Inflammatory macrophage treated with lipopolysaccharide for 4 hours (primary cell): ENCODE measurements at regions not wholly inside any gene's neighbourhood (a gene's known extent, or its start where the extent isn't known, plus 50 kb on each side); places are given as distances from the start of the nearest gene placed in this dataset.
"Not testable (repeated sequence)": the region's sequence is repeated elsewhere in the genome, so short reads cannot be mapped to it uniquely, and the experiment has no call there.

Source experiments
- DNase-seq: peaks from one replicate; pipeline ENCODE4 v3.0.0-alpha.2; 2020

GRCh38 chr9:22225856-22226255, 216.8 kb upstream of the CDKN2B start:
- not testable (repeated sequence) for DNase-seq

DNA sequence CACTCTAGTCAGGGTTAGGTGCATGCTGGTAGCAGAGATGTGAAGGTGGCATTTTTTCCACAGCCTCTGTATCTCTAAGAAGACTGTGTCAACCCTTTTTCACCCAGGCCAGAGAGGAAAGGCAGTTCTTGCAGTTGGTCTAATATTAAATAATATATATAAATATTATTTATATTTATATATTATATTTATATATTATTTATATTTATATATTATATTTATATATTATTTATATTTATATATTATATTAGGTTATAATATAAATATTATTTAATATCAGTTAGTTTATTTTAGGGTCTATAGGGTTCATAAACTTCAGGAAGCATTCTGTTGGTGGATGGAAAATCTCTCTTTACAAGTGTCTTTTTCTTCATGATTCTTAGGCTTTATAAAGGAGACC, 218.6 kb upstream of the DMRTA1 start:
- no peak for DNase-seq

GRCh38 chr9:22228542-22228941, 218.1 kb upstream of the DMRTA1 start:
- peak; percentile 17 for DNase-seq

- DNase-seq, result no peak
These were observed 217.6 kb upstream of the DMRTA1 start for GRCh38 chr9:22229069-22229468.

DNA sequence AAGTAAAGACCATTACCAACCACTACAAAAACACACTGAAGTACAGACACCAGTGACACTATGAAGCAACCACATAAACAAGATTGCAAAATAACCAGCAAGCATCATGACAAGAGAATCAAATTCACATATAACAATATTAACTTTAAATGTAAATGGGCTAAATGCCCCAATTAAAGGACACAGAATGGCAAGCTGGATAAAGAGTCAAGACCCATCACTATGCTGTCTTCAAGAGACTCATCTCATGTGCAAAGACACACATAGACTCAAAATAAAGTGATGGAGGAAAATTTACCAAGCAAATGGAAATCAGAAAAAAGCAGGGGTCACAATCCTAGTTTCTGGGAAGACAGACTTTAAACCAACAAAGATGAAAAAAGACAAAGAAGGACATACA, 215.3 kb upstream of the DMRTA1 start:
- DNase-seq, result not testable (repeated sequence)

GRCh38 chr9:22232971-22233370, 213.7 kb upstream of the DMRTA1 start:
- no peak for DNase-seq

- peak; percentile 51 for DNase-seq
These were observed 208.9 kb upstream of the DMRTA1 start for GRCh38 chr9:22237497-22238363.

- DNase-seq, result peak; percentile 45
These were observed 207.6 kb upstream of the DMRTA1 start for GRCh38 chr9:22238809-22239684.

- DNase-seq, result peak; percentile 71
These were observed 206.0 kb upstream of the DMRTA1 start for GRCh38 chr9:22240619-22241018.

DNA sequence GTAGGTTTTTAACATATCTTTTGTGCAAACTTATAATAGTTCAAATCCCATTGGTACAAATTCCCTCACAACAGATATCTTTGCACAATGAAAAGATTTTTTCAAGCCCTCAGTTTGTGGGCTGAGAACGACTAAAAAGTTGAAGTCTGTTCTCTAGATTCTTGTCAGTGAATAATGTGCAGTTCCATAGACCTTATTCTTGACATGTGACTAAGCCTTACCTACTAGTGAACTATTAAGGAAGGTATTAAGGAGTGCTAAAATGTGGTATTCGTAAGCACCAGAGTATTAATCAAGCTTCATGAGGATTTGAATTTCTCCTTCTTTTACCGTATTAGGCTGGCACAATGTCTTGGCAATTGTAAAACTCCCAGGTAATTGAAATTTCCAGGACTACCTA, 205.6 kb upstream of the DMRTA1 start:
- no peak for DNase-seq

- peak; percentile 80 for DNase-seq
These were observed 205.0 kb upstream of the DMRTA1 start for GRCh38 chr9:22241611-22242010.

DNA sequence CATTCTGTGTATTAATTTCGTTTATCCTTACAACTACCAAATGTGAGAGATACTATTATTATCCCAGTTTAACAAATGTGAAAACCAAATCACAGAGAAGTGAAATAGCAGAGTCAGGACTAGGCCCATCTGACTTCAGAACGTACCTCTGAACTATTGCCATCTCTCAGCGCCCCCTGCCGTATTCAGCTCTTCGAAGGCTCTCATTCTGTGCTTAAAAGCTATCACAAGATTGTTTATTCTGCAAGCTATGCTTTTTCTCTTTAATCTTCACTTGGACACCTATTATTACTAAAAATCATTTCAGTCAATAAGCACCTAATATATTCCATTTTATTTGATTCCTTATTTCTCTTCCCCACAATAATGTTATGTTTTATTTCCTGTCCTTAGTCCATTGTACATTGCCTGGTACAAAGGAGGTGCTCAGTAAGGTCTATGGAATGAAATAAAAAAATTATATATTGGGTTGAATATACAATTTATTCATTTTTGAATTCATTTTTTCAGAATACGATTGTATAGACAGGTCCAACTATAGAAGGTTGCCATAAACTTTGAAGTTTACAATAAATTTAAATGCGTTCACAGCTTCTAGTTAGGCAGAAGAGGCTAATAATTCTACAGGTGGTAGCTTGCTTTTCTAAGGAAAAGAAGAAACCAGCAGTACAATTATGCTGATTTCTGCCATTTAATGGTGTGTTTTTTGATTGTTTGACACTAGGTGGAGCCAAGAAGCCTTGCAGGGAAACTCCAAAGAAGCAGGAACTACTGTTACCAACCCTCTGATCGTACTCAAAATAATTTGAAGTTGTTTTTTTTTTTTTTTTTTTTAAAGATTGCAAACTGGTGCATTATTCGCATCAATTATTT, 202.2 kb upstream of the DMRTA1 start:
- DNase-seq, result peak; percentile 67

DNA sequence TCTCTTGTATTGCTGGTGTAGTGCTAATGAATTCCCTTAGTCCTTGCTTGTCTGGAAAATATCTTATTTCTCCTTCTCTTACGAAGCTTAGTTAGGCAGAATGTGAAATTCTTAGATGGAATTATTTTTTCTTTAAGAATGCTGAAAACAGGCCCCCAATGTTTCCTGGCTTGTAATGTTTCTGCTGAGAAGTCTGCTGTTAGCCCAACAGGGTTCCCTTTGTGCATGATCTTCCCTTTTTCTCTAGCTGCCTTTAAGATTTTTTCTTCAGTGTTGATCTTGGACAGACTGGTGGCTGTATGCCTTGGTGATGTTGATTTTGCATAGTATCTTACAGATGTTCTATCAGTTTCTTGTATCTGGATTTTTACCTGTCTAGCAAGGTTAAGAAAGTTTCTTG, 191.3 kb upstream of the DMRTA1 start:
- DNase-seq, result no peak

DNA sequence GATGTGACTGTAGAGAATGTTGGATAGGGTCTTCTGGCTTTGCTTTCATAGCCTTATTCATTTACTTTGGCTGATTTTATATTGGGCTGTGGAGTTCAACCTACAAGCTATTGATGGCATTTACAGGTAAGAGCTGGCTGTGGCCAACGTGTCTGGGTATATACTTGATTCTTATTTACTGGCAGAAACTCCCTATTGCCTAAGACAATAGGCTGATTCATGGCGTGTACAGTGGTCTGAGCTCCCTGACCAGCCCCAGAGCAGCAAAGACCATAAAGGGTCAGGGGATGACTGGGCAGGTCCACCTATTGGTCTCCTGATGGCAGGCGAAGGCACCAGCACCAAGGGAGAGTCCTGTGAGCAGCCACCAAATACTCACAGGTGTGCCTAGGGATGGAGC, 190.2 kb upstream of the DMRTA1 start:
- DNase-seq, result no peak

GRCh38 chr9:22257026-22257816, 189.4 kb upstream of the DMRTA1 start:
- no peak for DNase-seq

DNA sequence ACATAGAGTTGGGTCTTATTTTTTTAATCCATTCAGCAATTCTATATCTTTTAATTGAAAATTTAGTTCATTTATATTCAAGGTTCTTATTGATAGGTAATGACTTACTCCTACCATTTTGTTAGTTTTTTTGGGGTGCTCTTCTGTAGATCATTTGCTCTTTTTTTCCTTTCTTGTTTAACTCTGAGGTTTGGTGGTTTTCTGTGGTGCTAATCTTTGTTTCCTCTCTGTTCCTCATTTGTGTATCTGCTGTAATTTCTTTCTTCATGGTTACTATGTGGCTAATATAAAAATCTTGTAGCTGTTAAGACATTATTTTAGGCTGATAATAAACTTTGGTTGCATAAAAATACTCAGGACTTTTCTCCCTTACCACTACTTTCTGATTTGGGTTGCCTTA, 181.6 kb upstream of the DMRTA1 start:
- DNase-seq, result no peak

DNA sequence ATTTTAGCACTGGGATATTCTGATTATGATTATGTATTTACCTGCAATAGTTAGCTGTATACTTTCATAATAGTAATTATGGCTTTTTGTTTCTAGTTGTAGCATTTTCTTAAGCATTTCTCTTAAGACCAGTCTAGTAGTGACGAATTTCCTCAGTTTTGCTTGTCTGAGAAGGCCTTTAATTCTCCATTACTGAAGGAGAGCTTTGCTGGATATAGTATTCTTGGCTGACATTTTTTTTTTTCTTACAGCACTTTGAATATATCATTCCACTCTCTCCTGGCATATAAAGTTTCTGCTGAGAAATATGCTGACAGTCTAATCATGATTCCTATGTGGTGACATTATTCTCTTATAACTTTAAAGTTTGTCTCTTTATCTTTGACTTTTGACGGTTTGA, 181.1 kb upstream of the DMRTA1 start:
- DNase-seq, result no peak

- DNase-seq, result no peak
These were observed 172.1 kb upstream of the DMRTA1 start for GRCh38 chr9:22274477-22274876.

DNA sequence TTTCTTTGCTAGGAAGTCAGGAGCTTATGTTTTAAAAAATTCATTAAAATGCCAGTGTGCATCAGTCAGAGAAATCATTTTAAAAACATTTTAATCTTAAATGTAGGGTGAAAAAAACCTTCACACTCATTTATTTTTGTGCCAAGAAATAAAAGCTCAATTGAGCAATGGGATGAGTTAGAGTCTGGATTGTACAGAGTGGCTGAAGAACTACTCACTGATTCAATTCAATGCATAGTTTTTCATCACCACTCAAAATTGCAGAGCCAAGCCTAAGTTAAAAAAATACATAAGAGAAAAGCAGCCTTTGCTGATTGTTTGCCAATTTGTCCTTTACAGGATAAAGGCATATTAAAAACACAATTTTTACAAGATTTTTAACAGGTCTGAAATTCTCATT, 168.2 kb upstream of the DMRTA1 start:
- DNase-seq, result no peak

DNA sequence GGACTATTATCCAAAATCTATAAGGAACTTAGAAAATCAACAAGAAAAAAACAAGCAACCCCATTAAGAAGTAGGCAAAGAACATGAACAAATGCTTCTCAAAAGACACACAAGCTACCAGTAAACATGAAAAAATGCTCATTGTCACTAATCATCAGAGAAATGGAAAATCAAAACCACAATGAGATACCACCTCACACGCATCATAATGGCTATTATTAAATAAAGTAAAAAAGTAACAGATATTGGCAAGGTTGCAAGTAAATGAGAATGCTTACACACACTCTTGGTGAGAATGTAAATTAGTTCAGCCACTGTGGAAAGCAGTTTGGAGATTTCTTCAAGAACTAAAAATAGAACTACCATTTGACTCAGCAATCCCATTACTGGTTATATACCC, 167.0 kb upstream of the DMRTA1 start:
- DNase-seq, result no peak

GRCh38 chr9:22285066-22285465, 161.6 kb upstream of the DMRTA1 start:
- no peak for DNase-seq

GRCh38 chr9:22286661-22287060, 160.0 kb upstream of the DMRTA1 start:
- no peak for DNase-seq
